Endothelial cell of hepatic sinusoid (primary cell): ENCODE measurements at regions not wholly inside any gene's neighbourhood (a gene's known extent, or its start where the extent isn't known, plus 50 kb on each side); places are given as distances from the start of the nearest gene placed in this dataset.
"Not testable (repeated sequence)": the region's sequence is repeated elsewhere in the genome, so short reads cannot be mapped to it uniquely, and the experiment has no call there.

Experiments
- in situ Hi-C: cut with HindIII; loops from 2 replicates; pipeline ENCODE4 v1.10.0; 2017; ENCODE audit warnings: low sequenced_read_pairs

DNA sequence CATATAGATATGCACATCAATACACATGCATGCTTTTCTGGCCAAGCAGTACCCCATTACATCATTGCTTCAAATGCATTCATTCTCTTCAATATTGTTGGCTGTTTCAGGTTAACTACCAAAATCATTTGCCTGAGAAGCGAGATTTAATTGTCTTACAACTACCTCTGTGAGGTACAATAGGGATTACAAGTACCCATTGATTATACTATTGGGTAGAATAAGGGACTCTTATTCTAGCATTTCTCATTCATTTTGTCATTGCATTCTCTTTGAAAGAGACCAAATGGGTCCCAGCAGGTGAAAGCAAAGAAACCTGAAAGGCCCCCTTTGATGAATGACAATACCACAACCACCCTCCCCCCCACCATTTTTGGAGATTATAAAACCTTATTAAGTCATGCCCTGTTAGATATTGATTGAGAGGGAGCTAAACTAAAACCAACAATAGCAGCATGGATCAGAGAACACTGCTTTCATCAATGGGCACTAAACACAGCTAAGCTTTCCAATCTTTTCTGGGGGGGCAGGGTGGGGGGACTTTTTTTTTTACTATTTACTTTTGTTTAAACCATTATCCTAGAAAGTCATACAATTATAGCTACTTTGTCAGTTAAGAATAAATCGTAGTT, 375.0 kb upstream of the CCNH start:
- in situ Hi-C loops: no loop called here

DNA sequence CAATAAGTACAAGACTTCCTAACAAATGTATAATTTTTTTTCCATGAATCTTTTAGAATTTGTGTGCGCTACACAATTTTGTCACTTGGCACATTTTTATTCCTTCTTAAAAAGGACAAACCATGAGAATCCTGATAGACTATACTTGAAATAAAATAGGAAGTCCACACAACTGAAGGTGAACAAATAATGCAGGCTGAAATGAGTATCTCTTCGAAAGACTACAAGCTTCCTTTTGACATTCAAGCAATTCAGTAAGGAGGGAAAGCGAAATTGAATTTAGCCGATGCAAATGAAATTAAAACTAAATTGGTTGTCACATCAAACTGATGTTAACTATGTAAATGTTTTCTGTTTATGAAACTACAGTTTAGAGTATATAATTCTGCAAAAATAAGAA, 374.4 kb upstream of the CCNH start:
- in situ Hi-C loops: no loop called here

- in situ Hi-C loops: no loop called here
Measured at GRCh38 chr5:87786471-87786870, 373.7 kb upstream of the CCNH start.

GRCh38 chr5:87785554-87786335, 373.0 kb upstream of the CCNH start:
- in situ Hi-C loops: no loop called here

- in situ Hi-C loops: loop anchor here (5.0 kb wide), 1 partner anchor 897 kb away; no protein-coding TSS in a partner anchor
Measured at GRCh38 chr5:87784879-87785495, 372.3 kb upstream of the CCNH start.

DNA sequence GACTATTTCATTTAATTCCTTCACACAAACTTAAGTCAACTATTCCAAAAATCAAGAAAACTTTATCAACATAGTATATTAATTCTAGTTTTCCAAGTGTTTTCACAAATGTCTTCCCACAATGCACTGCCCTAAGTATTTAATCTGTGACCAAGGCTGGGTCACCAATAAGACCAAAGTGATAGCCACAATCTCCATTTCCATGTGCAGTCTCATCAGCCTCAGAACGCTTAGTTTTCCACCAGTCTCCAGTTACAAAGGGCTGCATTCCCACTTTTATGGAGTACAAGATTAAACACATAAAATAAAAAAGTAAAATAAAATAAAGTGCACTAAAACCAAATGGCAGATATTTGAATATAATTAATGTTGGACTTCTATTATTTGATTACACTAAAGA, 371.6 kb upstream of the CCNH start:
- in situ Hi-C loops: loop anchor here (5.0 kb wide), 1 partner anchor 898 kb away; no protein-coding TSS in a partner anchor

DNA sequence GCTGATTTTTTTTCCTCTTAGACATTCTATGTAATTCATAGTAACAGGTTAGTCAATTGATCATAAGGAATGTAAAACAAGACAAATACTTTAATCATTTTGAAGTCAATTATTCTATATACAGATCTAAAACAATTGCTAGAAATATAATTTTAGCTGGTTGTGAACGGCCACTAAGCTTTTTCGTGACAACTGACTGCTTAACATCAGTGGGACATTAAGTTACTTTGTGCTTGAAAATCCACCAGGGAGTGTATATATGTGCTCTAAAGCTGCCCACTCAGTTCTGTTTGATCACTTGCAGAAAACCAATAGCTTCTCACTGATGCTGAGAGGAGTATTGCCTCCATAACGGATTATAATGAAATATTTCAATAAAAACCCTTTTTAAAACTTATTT, 370.2 kb upstream of the CCNH start:
- in situ Hi-C loops: loop anchor here (5.0 kb wide), 1 partner anchor 899 kb away; no protein-coding TSS in a partner anchor

GRCh38 chr5:87781976-87782375, 369.2 kb upstream of the CCNH start:
- in situ Hi-C loops: loop anchor here (5.0 kb wide), 1 partner anchor 900 kb away; no protein-coding TSS in a partner anchor

- in situ Hi-C loops: loop anchor here (5.0 kb wide), 1 partner anchor 901 kb away; no protein-coding TSS in a partner anchor
Measured at GRCh38 chr5:87780831-87781760, 368.4 kb upstream of the CCNH start.

GRCh38 chr5:87778876-87779275, 366.1 kb upstream of the CCNH start:
- in situ Hi-C loops: no loop called here

DNA sequence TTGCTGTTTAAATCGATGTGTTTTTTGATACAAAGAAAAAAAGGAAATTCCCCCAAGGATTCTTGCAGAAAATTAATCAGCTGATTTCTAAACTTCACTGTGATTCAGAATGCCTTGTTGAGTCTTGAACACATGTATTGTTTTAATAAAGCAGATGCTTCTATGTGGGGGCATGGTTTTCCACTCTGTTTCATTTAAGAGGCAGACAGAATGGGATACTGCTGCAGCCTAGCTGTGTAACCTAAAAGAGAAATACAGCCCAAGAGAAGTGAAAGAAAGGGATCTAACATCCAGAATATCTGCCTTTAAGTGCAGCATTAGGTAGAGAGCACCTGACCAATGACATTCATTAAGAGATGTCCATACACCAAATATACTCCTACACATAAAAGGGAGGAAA, 365.1 kb upstream of the CCNH start:
- in situ Hi-C loops: no loop called here

GRCh38 chr5:87776785-87777184, 364.1 kb upstream of the CCNH start:
- in situ Hi-C loops: no loop called here

- in situ Hi-C loops: not testable (repeated sequence)
Measured at GRCh38 chr5:87776302-87776701, 363.6 kb upstream of the CCNH start.

- in situ Hi-C loops: no loop called here
Measured at GRCh38 chr5:87775228-87775627, 362.5 kb upstream of the CCNH start.

DNA sequence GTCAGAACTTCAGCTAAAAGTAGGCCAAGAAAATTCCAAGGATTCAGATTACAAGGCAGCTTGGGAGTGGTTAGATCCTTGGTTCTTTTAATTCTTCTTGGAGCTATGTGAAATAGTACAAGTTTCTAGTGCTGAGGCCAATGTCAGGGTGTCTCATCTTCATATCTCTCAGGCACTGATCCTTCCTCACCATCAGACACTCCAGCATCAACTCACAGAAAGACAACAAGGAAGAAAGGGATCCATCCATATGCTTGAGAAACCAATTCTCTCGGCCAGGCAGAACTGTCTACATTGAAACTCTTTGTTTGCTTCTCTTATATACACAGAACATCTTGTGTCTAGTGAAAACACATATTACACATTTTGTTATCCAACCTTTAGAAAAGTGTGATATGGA, 362.1 kb upstream of the CCNH start:
- in situ Hi-C loops: no loop called here

GRCh38 chr5:87770601-87771121, 357.9 kb upstream of the CCNH start:
- in situ Hi-C loops: no loop called here

GRCh38 chr5:87770016-87770570, 357.4 kb upstream of the CCNH start:
- in situ Hi-C loops: no loop called here

DNA sequence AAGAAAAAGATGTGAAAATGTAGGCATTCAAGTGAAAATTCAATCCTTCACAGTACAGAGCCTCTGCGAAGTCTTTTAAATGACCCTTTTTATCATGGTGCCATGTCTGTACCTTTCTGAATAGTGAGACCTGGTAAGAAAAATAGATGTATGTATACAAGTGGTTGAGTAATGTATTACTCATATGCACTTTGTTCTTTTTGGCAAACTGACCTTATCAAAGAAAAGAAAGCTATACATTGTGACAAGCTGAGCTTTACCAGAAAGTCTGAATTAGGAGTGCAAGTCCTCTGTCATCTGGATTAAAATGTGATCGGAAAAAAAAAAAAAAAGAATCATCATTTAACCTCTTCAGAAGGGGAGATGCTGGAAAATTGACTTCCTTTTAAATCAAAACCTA, 356.4 kb upstream of the CCNH start:
- in situ Hi-C loops: no loop called here

GRCh38 chr5:87768190-87768589, 355.5 kb upstream of the CCNH start:
- in situ Hi-C loops: no loop called here

DNA sequence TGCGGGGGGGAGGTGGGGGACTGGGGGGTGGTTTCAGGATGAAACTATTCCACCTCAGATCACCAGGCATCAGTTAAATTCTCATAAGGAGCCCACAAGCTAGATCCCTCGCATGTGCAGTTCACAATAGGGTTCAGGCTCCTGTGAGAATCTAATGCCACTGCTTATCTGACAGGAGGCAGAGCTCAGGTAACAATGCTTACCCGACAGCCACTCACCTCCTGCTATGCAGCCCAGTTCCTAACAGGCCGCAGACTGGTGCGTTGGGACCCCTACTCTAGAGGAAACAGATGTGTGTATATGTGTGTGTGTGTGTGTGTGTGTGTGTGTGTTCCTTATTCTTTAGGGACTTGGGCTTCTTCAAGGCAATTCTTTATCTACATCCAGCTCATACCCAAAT, 352.3 kb upstream of the CCNH start:
- in situ Hi-C loops: no loop called here
